Left ventricle myocardium inferior (tissue), 1 donor: ENCODE measurements at regions not wholly inside any gene's neighbourhood (a gene's known extent, or its start where the extent isn't known, plus 50 kb on each side); places are given as distances from the start of the nearest gene placed in this dataset.

Experiments used
- DNase-seq: peaks from one replicate; pipeline ENCODE4 v3.0.0-alpha.2; 2020
- H3K27ac ChIP-seq: fragments of 200-600 bp; replicated peaks from 2 replicates; pipeline ENCODE4 v1.8.0; 2021
- H3K27me3 ChIP-seq: fragments of 200-600 bp; 2 replicates; pipeline ENCODE4 v1.8.0; 2021; ENCODE audit warnings: low read depth
- H3K36me3 ChIP-seq: fragments of 200-600 bp; 2 replicates; pipeline ENCODE4 v1.8.0; 2021
- H3K4me1 ChIP-seq: fragments of 200-600 bp; 2 replicates; pipeline ENCODE4 v1.8.0; 2021
- H3K4me3 ChIP-seq: fragments of 200-600 bp; 2 replicates; pipeline ENCODE4 v1.8.0; 2021; ENCODE audit warnings: mild to moderate bottlenecking, moderate library complexity
- H3K9me3 ChIP-seq: fragments of 200-600 bp; replicated peaks from 2 replicates; pipeline ENCODE4 v1.8.0; 2021
- CTCF ChIP-seq: fragments of 200-600 bp; IDR thresholded peaks from 2 replicates; pipeline ENCODE4 v1.8.0; 2021; ENCODE audit warnings: antibody characterized with exemption, mild to moderate bottlenecking, borderline replicate concordance
- intact Hi-C: fragments of 100-400 bp; cut with micrococcal nuclease; formaldehyde crosslinking; loops from one replicate; pipeline ENCODE4 v1.11.0; 2022
- donor health status: DM: no; HTN: yes; CAD: no; lungs with severe emphysema.

- Histone ChIP-seq H3K4me1 (no peaks in the 10 kb centered on the region), H3K27me3 (no peaks in the 10 kb centered on the region), H3K4me3 (no peak overlapping the region), H3K36me3 (no peaks in the 10 kb centered on the region), H3K9me3 (peaks cover 4% of the 10 kb centered on the region), H3K27ac (no peak overlapping the region)
- intact Hi-C loops, result no loop called here
- no peak for DNase-seq
- no peak for TF ChIP-seq CTCF
Measured at GRCh38 chr2:78486565-78486964, 538.9 kb upstream of the REG3G start.

DNA sequence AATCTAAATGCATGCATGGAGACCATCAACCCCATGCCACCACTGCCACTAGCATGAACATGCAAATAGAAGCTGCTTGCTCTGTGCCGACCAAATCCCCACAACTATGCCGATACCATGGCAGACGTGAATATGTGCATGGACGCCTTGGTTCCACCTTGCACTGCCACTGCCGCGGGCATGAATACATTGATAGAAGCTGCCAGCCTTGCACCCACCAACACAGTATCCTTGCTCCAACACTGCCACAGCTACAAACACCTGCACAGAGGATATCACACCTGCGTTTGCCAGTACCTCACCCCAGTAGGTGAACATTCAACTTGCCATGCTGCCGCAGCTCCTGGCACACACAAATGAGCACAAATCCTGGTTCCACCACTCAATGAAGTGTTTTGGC lies 527.4 kb upstream of the REG3G start:
- no peak for DNase-seq
- H3K36me3 ChIP-seq, result no peaks in the 10 kb centered on the region
- no peaks in the 10 kb centered on the region for H3K4me1 ChIP-seq
- no peak overlapping the region for H3K4me3 ChIP-seq
- H3K9me3 ChIP-seq, result peaks cover 27% of the 10 kb centered on the region
- TF ChIP-seq CTCF, result no peak
- no peaks in the 10 kb centered on the region for H3K27me3 ChIP-seq
- no peak overlapping the region for H3K27ac ChIP-seq
- intact Hi-C loops, result no loop called here

- Histone ChIP-seq H3K36me3 (no peaks in the 10 kb centered on the region), H3K4me1 (no peaks in the 10 kb centered on the region), H3K27ac (no peak overlapping the region), H3K27me3 (no peaks in the 10 kb centered on the region), H3K4me3 (no peak overlapping the region), H3K9me3 (peaks cover 54% of the 10 kb centered on the region)
- no peak for TF ChIP-seq CTCF
- intact Hi-C loops, result no loop called here
- DNase-seq, result no peak
Measured at GRCh38 chr2:78506301-78506700, 519.2 kb upstream of the REG3G start.

DNA sequence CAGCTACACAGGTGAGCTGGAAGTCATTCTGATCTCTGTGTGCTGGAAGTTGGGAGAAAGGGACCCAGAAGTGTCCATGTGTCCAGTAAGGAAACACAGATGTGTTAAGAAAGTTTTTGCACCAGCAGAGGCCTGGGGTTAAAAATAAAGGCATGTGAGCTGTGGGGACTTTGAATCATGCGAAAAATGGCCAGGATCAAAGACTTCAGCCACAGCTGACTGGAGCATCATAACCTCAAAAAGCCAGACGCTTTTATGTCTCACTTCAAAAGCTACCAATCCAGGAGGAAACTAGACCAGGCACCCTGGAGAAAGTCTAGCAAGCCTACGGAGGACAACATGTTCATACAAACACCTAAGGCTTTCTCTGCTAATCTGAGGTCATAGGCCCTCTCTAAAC lies 503.6 kb upstream of the REG3G start:
- no peak overlapping the region for H3K27ac ChIP-seq
- no peak for TF ChIP-seq CTCF
- H3K4me1 ChIP-seq, result no peaks in the 10 kb centered on the region
- intact Hi-C loops, result no loop called here
- no peaks in the 10 kb centered on the region for H3K9me3 ChIP-seq
- no peak overlapping the region for H3K4me3 ChIP-seq
- H3K27me3 ChIP-seq, result no peaks in the 10 kb centered on the region
- H3K36me3 ChIP-seq, result no peaks in the 10 kb centered on the region
- no peak for DNase-seq

- no peak overlapping the region for H3K27ac ChIP-seq
- intact Hi-C loops, result no loop called here
- no peak for TF ChIP-seq CTCF
- no peak for DNase-seq
- H3K36me3 ChIP-seq, result no peaks in the 10 kb centered on the region
- no peaks in the 10 kb centered on the region for H3K9me3 ChIP-seq
- H3K4me3 ChIP-seq, result no peak overlapping the region
- no peaks in the 10 kb centered on the region for H3K4me1 ChIP-seq
- no peaks in the 10 kb centered on the region for H3K27me3 ChIP-seq
Measured at GRCh38 chr2:78532762-78533379, 492.6 kb upstream of the REG3G start.
